ENCODE measurements at regions not wholly inside any gene's neighbourhood (a gene's known extent, or its start where the extent isn't known, plus 50 kb on each side); places are given as distances from the start of the nearest gene placed in this dataset.

DNA sequence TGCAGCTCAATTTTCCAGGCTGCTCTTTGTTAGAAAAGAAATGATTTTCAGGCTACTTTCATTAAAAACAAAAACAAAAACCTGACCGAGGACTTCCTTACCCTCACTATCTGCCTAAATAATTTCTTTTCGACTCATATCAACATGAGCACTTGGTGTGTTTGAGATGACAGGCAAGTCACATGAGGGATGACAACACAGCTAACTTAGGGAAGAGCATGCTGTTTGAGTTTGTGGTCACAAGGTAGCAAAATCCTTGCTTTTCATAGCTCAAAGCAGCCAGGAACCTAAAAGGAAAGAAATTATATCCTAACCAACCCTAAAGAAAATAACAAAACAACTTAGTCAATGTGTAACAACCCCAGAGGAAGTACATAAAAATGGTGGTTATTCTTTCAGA lies 459.5 kb downstream of the KIF16B start:
- no peak for TF ChIP-seq EZH2 (IDR thresholded peaks at IDR 0.05; ENCODE audit: low read depth)
- TF ChIP-seq, protein P1, sequence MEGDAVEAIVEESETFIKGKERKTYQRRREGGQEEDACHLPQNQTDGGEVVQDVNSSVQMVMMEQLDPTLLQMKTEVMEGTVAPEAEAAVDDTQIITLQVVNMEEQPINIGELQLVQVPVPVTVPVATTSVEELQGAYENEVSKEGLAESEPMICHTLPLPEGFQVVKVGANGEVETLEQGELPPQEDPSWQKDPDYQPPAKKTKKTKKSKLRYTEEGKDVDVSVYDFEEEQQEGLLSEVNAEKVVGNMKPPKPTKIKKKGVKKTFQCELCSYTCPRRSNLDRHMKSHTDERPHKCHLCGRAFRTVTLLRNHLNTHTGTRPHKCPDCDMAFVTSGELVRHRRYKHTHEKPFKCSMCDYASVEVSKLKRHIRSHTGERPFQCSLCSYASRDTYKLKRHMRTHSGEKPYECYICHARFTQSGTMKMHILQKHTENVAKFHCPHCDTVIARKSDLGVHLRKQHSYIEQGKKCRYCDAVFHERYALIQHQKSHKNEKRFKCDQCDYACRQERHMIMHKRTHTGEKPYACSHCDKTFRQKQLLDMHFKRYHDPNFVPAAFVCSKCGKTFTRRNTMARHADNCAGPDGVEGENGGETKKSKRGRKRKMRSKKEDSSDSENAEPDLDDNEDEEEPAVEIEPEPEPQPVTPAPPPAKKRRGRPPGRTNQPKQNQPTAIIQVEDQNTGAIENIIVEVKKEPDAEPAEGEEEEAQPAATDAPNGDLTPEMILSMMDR (conservative IDR thresholded peaks at IDR 0.05): no peak
